ENCODE measurements at regions not wholly inside any gene's neighbourhood (a gene's known extent, or its start where the extent isn't known, plus 50 kb on each side); places are given as distances from the start of the nearest gene placed in this dataset.

GRCh38 chr20:21968486-21968885, 263.0 kb downstream of the PAX1 start:
- DNase-seq (ENCODE audit: low spot score): no peak
- intact Hi-C loops (cut with DNase I): no loop called here

DNA sequence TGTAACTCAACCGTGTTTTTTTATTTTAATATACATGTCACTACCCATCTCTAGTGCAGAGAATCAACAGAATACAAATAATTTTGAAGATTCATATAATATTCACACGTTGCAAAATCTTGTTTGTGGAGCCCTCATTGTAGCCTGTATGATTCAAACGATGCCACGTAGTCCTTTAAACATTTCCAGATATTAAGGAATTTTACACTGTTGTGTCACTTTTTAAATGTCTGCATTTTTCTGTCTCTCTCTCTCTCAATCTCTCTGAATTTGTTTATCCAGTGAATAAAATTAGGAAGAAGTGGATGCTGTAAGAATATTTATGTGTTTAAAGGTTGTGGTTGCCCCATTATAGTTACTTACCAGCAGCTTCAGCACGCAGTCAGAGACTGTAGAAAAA, 262.0 kb downstream of the PAX1 start:
- intact Hi-C loops (cut with DNase I): no loop called here
- DNase-seq (ENCODE audit: low spot score): no peak

GRCh38 chr20:21956591-21956990, 251.1 kb downstream of the PAX1 start:
- intact Hi-C loops (cut with DNase I): no loop called here
- DNase-seq (ENCODE audit: low spot score): no peak

DNA sequence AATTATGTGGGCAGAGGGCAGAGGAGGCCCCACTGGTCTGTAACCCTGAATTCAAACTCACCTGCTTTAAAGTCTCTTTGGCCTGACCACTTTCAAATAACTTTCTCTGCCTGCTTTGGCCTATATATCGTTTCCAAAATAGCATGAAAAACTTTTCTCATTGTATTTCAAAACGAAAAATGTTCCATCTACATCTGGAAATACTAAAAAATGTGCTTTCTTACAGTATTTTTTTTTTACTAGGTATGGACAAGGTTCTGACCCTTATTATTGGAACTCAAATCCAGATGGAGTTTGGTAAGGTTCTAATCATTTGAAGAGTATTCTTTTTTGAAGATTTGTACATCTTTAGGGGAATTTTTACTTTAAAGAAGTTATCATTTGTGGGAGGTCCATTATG, 241.9 kb downstream of the PAX1 start:
- intact Hi-C loops (cut with DNase I): no loop called here
- no peak for DNase-seq (ENCODE audit: low spot score)

DNA sequence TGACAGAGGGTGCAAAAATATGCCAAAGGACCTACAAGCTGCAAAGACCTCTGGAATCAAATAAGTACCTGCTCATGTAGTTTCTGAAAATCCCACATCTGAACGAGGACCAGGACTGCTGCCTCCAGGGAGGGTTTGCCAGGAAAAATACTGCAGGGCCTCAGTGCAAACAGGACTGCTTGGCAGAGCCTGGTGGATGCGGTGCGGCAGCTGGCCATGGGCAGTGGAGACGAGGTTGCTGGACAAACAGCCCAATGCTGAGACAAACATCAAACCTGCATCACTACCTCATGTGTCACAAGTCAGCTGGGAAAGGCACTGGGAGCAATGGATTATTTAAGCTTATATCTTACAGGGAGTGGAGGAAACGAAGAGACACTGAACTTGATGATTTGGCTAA, 238.8 kb downstream of the PAX1 start:
- intact Hi-C loops (cut with DNase I): no loop called here
- DNase-seq (ENCODE audit: low spot score): no peak

GRCh38 chr20:21941941-21942805, 236.7 kb downstream of the PAX1 start:
- no peak for DNase-seq (ENCODE audit: low spot score)
- intact Hi-C loops (cut with DNase I): no loop called here

DNA sequence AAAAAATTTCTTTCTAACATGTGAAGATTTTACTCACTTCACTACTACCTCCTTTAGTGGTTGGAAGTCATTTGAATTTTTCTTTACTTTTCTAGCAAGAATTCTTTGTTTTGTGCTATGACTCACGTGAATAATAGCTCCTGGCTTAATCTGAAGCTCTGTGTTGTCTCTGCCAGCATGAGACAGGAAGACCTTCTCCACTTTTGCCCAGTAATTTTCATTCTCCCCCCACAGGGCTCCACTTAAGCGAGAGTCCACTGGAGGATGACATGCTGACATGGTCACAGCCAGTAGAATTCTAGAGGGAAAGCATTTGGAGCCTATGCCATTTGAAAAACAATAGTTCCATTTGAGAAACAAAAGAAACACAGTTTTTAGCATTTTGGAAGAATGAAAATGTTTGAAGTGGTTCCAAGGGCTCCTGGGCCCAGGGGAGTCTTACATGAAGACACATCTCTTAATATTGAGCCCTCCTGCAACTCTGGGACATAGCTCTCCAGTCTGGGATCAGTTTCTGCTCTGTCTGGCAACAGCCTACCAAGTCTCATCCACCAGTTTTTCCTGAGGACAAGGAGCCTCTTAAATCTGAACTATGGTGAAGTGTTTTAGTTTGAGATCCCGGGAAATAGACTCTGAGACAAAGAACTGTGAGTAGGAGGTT, 231.4 kb downstream of the PAX1 start:
- intact Hi-C loops (cut with DNase I): no loop called here
- no peak for DNase-seq (ENCODE audit: low spot score)

DNA sequence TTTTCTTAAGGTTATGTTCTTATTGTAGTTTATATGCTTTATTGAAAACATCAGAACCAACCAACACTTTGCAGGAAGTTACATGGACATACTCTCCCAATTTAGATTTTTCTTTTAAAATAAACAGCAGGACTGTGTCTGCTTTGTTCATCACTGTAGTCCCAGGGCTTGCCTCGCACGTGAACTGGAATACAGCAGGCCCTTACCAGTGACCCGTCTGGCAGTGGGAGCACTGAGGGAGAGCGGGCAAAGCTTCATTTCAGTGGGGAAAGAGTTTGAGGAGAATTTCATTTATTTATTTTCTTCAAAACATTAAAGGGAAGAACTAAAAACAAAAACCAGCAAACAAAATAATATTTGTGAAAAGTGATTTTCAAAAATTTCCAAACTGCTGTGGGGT, 230.8 kb downstream of the PAX1 start:
- DNase-seq (ENCODE audit: low spot score): no peak
- intact Hi-C loops (cut with DNase I): no loop called here

GRCh38 chr20:21933526-21933925, 228.1 kb downstream of the PAX1 start:
- no peak for DNase-seq (ENCODE audit: low spot score)

DNA sequence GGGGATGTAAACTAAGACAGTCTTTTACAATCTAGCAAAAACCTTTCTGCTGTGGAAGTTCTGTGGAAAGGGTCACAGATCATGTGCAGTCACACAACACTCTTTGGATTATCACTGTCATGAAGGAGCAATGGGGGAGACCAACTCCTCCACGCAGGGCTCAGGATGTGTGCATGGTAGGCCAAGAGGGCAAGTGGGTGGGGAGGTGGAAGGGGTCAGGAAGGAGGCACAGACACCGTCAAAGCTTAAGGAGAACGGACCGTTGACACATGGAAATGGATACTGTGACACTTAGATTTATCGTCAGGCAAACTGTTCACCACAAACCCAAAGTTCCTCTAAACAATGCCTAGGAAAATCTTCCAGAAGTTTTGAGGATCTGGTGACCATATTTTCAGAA, 215.8 kb downstream of the PAX1 start:
- intact Hi-C loops (cut with DNase I): no loop called here

More at GRCh38 chr20:21933526-21933925, 228.1 kb downstream of the PAX1 start:
- intact Hi-C loops (cut with DNase I): no loop called here

DNA sequence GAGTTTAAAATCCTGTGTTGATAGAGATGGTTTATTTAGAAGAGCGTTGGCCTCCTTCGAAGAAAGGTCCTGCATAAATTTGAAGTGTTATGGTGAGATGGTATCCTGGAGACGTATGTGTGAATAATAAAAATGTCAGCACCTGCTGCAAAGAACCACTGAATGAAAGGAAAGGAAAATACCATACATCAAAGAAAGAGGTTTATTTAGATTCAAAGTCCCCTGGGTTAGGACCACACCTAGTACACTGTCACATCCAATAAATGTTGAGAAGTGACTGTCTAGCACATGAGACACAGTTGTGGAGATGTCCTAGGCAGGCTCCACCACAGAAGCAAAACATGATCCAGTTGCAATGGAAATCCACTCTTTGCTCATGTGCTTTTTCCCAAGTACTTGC, 214.7 kb downstream of the PAX1 start:
- DNase-seq (ENCODE audit: low spot score): no peak
- intact Hi-C loops (cut with DNase I): no loop called here

More for the DNA sequence above, 215.8 kb downstream of the PAX1 start:
- no peak for DNase-seq (ENCODE audit: low spot score)

DNA sequence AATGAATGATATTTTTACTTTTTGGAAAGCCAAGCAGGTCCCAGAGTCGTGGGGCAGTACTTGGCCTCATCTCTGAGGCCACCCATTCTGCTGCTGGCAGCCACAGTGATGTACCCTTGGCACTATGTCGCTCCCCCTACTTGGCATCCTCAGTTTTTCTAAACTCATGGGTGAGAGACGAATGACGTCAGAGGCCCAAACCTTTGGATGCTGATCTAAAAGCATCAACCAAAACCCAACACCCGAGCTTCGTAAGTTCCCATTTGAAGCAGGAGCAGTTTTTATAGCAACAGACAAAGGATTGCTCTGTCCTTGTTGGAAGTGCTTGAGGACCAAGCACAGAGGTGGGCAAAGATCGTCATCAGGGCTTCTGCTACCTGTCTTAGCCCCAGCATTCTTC, 212.9 kb downstream of the PAX1 start:
- intact Hi-C loops (cut with DNase I): no loop called here
- DNase-seq (ENCODE audit: low spot score): no peak

DNA sequence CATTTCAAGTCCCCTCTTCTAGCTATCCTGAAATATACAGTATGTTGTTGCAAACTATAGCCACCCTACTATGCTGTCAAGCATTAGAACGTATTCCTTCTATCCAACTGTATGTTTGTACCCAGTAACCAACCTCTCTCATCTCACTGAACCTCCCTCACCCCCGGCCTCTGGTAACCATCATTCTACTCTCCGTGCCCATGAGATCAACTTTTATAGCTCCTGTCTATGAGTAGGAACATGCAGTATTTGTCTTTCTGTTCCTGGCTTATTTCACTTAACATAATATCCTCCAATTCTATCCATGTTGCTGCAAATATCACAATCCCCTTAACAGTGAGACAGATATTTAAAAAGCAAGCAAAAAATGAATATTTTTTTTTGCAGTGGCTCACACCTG, 196.9 kb downstream of the PAX1 start:
- DNase-seq (ENCODE audit: low spot score): no peak
- intact Hi-C loops (cut with DNase I): no loop called here

GRCh38 chr20:21901470-21902275, 196.2 kb downstream of the PAX1 start:
- DNase-seq (ENCODE audit: low spot score): peak; percentile 93
- intact Hi-C loops (cut with DNase I): no loop called here

- no peak for DNase-seq (ENCODE audit: low spot score)
- intact Hi-C loops (cut with DNase I): no loop called here
Observed at GRCh38 chr20:21900431-21900830, 195.0 kb downstream of the PAX1 start.

DNA sequence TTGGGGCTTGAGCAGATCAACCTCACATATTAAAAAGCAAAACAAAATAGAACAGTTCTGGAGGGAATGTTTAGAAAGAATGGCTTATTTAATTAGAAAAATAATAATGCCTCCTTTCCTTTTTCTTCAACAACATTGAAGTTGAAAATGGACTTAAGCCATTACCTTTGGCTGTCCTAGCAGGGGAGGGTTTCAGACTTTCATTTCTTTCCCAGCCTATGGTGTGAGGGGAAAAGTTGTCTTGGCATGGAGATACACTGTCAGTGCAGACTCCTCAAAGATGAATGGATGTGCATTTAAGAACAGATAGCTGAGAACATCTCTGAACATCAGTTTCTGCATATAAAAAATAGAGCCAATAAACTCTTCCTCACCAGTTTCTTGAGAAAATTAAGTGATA, 169.5 kb downstream of the PAX1 start:
- intact Hi-C loops (cut with DNase I): loop anchor here in 1 of 2 donors (2.0 kb wide), 1 partner anchor 34 kb away; no protein-coding TSS in a partner anchor
- no peak for DNase-seq (ENCODE audit: low spot score)

DNA sequence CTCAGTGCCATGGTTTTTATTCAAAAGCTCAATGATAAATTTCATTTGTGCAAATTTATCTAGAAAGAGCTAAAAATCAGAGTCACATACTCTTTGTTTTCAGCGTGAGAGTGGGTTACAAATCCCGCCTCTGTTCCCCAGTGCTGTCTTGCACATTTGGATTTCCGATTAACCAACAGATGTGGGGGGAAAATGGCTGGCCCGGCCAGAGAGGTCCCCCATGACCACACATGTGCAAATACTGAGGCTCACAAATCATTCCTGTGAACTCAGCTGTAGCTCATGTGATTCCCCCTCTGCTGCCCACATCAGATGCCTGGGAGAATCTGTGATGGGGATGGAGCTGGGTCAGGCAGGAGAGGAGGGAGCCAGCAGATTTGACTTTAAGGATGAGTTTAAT, 168.7 kb downstream of the PAX1 start:
- intact Hi-C loops (cut with DNase I): loop anchor here in 1 of 2 donors (2.0 kb wide), 1 partner anchor 35 kb away; no protein-coding TSS in a partner anchor
- no peak for DNase-seq (ENCODE audit: low spot score)

DNA sequence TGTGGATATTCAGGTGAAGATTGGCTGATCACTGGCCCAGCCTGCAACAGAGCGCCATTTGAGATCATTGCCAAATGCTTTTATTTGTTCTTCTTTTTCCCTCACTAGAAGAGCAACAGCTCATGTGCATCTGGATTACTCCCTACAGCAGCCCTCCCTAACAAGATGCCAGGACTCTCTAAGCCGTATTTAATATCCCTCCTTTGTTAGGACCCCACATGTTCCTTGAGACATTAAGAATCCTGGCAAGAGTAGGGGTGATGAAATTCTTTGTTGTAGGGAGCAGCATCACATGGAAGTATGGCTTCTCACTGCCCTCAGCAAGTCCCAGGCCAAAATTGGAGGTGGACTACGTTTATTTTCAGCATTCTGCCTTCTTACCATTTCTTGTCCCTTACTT, 167.8 kb downstream of the PAX1 start:
- DNase-seq (ENCODE audit: low spot score): no peak
- intact Hi-C loops (cut with DNase I): no loop called here

GRCh38 chr20:21867811-21868210, 162.3 kb downstream of the PAX1 start:
- intact Hi-C loops (cut with DNase I): no loop called here
- no peak for DNase-seq (ENCODE audit: low spot score)

DNA sequence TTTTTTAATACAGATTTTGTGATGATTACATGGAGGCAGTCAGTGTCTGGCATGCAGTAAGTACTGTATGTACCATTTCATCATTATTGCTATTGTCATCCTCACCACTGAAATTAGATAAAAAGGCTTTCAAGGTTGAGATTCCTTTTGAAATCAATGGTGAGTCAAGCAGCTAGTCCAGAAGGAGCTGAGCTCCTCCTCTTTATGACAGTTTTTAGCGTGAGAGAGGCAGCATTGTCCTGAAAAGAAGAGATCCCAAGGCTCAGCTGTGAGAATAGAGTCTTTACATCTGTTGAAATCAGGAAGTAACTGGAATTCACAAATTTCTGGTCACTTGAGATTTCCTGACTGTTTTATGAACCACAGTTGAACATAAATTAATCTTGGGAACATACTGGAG, 161.9 kb downstream of the PAX1 start:
- intact Hi-C loops (cut with DNase I): no loop called here
- no peak for DNase-seq (ENCODE audit: low spot score)
